ENCODE measurements at regions not wholly inside any gene's neighbourhood (a gene's known extent, or its start where the extent isn't known, plus 50 kb on each side); places are given as distances from the start of the nearest gene placed in this dataset.
"Not testable (repeated sequence)": the region's sequence is repeated elsewhere in the genome, so short reads cannot be mapped to it uniquely, and the experiment has no call there.

- no peak for DNase-seq
These were observed 241.3 kb upstream of the FOXP2 start for GRCh38 chr7:114173170-114173890.

GRCh38 chr7:114169389-114169788 is 245.2 kb upstream of the FOXP2 start:
- not testable (repeated sequence) for DNase-seq

GRCh38 chr7:114160925-114161324 is 242.1 kb upstream of the PPP1R3A start:
- no peak for DNase-seq

- no peak for DNase-seq
These were observed 240.0 kb upstream of the PPP1R3A start for GRCh38 chr7:114158854-114159253.

GRCh38 chr7:114158275-114158674 is 239.5 kb upstream of the PPP1R3A start:
- no peak for DNase-seq

GRCh38 chr7:114156178-114156577 is 237.4 kb upstream of the PPP1R3A start:
- no peak for DNase-seq

- DNase-seq = no peak
These were observed 236.6 kb upstream of the PPP1R3A start for GRCh38 chr7:114155116-114156110.

- DNase-seq = no peak
These were observed 234.9 kb upstream of the PPP1R3A start for GRCh38 chr7:114153700-114154099.

GRCh38 chr7:114152314-114152938 is 233.6 kb upstream of the PPP1R3A start:
- no peak for DNase-seq

- no peak for DNase-seq
These were observed 233.0 kb upstream of the PPP1R3A start for GRCh38 chr7:114151777-114152176.

- no peak for DNase-seq
These were observed 231.9 kb upstream of the PPP1R3A start for GRCh38 chr7:114150689-114151088.

GRCh38 chr7:114148779-114149178 is 230.0 kb upstream of the PPP1R3A start:
- DNase-seq = no peak

GRCh38 chr7:114141415-114141814 is 222.6 kb upstream of the PPP1R3A start:
- DNase-seq = no peak

GRCh38 chr7:114140561-114140960 is 221.8 kb upstream of the PPP1R3A start:
- no peak for DNase-seq

- not testable (repeated sequence) for DNase-seq
These were observed 220.9 kb upstream of the PPP1R3A start for GRCh38 chr7:114139690-114140089.

- no peak for DNase-seq
These were observed 219.8 kb upstream of the PPP1R3A start for GRCh38 chr7:114138587-114138986.

GRCh38 chr7:114133717-114134116 is 214.9 kb upstream of the PPP1R3A start:
- no peak for DNase-seq

- DNase-seq = no peak
These were observed 212.1 kb upstream of the PPP1R3A start for GRCh38 chr7:114130866-114131265.

- DNase-seq = no peak
These were observed 210.1 kb upstream of the PPP1R3A start for GRCh38 chr7:114128880-114129279.

- DNase-seq = no peak
These were observed 207.3 kb upstream of the PPP1R3A start for GRCh38 chr7:114126095-114126494.

GRCh38 chr7:114112806-114113205 is 194.0 kb upstream of the PPP1R3A start:
- no peak for DNase-seq

- no peak for DNase-seq
These were observed 191.9 kb upstream of the PPP1R3A start for GRCh38 chr7:114110666-114111065.

GRCh38 chr7:114109721-114110120 is 190.9 kb upstream of the PPP1R3A start:
- no peak for DNase-seq
